ENCODE measurements at regions not wholly inside any gene's neighbourhood (a gene's known extent, or its start where the extent isn't known, plus 50 kb on each side); places are given as distances from the start of the nearest gene placed in this dataset.

GRCh38 chr13:39254601-39255000, 216.3 kb downstream of the NHLRC3 start:
- Mint-ChIP-seq H3K4me1 (ENCODE audit: low read depth) (peaks cover 10% of the 10 kb centered on the region), H3K36me3 (ENCODE audit: low read depth) (no peaks in the 10 kb centered on the region), H3K27ac (no peak overlapping the region), H3K27me3 (ENCODE audit: low read depth) (peaks cover 2% of the 10 kb centered on the region), H3K9me3 (no peaks in the 10 kb centered on the region), H3K4me3 (ENCODE audit: low read depth) (no peak overlapping the region)
- intact Hi-C loops (cut with micrococcal nuclease), result no loop called here
- DNase-seq (ENCODE audit: low spot score), result no peak

GRCh38 chr13:39257642-39258041, 219.4 kb downstream of the NHLRC3 start:
- intact Hi-C loops (cut with micrococcal nuclease), result loop anchor here (2.0 kb wide), 2 partner anchors 61 to 163 kb away; no protein-coding TSS in a partner anchor
- Mint-ChIP-seq H3K27ac (no peak overlapping the region), H3K4me1 (ENCODE audit: low read depth) (peaks cover 20% of the 10 kb centered on the region), H3K36me3 (ENCODE audit: low read depth) (no peaks in the 10 kb centered on the region), H3K9me3 (no peaks in the 10 kb centered on the region), H3K27me3 (ENCODE audit: low read depth) (no peaks in the 10 kb centered on the region), H3K4me3 (ENCODE audit: low read depth) (no peak overlapping the region)
- DNase-seq (ENCODE audit: low spot score), result no peak

GRCh38 chr13:39259371-39260140, 221.3 kb downstream of the NHLRC3 start:
- H3K9me3 Mint-ChIP-seq, result no peaks in the 10 kb centered on the region
- H3K27ac Mint-ChIP-seq, result peak overlapping the region; percentile 14
- no peak overlapping the region for H3K4me3 Mint-ChIP-seq (ENCODE audit: low read depth)
- intact Hi-C loops (cut with micrococcal nuclease), result loop anchor here (2.0 to 5.0 kb wide), 4 partner anchors 63 to 353 kb away; partner anchors contain the start of genes NHLRC3 and PROSER1
- no peak for DNase-seq (ENCODE audit: low spot score)
- no peaks in the 10 kb centered on the region for H3K36me3 Mint-ChIP-seq (ENCODE audit: low read depth)
- H3K4me1 Mint-ChIP-seq (ENCODE audit: low read depth), result peaks cover 20% of the 10 kb centered on the region
- peaks cover 3% of the 10 kb centered on the region for H3K27me3 Mint-ChIP-seq (ENCODE audit: low read depth)

GRCh38 chr13:39263033-39263432, 224.8 kb downstream of the NHLRC3 start:
- Mint-ChIP-seq H3K4me1 (ENCODE audit: low read depth) (peaks cover 18% of the 10 kb centered on the region), H3K9me3 (no peaks in the 10 kb centered on the region), H3K4me3 (ENCODE audit: low read depth) (no peak overlapping the region), H3K27ac (no peak overlapping the region), H3K27me3 (ENCODE audit: low read depth) (peaks cover 3% of the 10 kb centered on the region), H3K36me3 (ENCODE audit: low read depth) (no peaks in the 10 kb centered on the region)
- intact Hi-C loops (cut with micrococcal nuclease), result loop anchor here (1.0 to 5.0 kb wide), 4 partner anchors 118 to 349 kb away; partner anchors contain the start of genes NHLRC3 and PROSER1
- peak; percentile 17 for DNase-seq (ENCODE audit: low spot score)

- DNase-seq (ENCODE audit: low spot score), result no peak
- H3K4me1 Mint-ChIP-seq (ENCODE audit: low read depth), result peaks cover 18% of the 10 kb centered on the region
- H3K9me3 Mint-ChIP-seq, result no peaks in the 10 kb centered on the region
- H3K4me3 Mint-ChIP-seq (ENCODE audit: low read depth), result no peak overlapping the region
- H3K27ac Mint-ChIP-seq, result no peak overlapping the region
- H3K27me3 Mint-ChIP-seq (ENCODE audit: low read depth), result peaks cover 3% of the 10 kb centered on the region
- intact Hi-C loops (cut with micrococcal nuclease), result loop anchor here (1.0 to 5.0 kb wide), 4 partner anchors 119 to 349 kb away; partner anchors contain the start of genes NHLRC3 and PROSER1
- H3K36me3 Mint-ChIP-seq (ENCODE audit: low read depth), result no peaks in the 10 kb centered on the region
Observed at GRCh38 chr13:39263531-39263930, 225.3 kb downstream of the NHLRC3 start.

GRCh38 chr13:39266426-39266825, 228.2 kb downstream of the NHLRC3 start:
- no peaks in the 10 kb centered on the region for H3K4me1 Mint-ChIP-seq (ENCODE audit: low read depth)
- DNase-seq (ENCODE audit: low spot score), result no peak
- no peaks in the 10 kb centered on the region for H3K36me3 Mint-ChIP-seq (ENCODE audit: low read depth)
- no peaks in the 10 kb centered on the region for H3K9me3 Mint-ChIP-seq
- peaks cover 6% of the 10 kb centered on the region for H3K27me3 Mint-ChIP-seq (ENCODE audit: low read depth)
- intact Hi-C loops (cut with micrococcal nuclease), result no loop called here
- H3K27ac Mint-ChIP-seq, result no peak overlapping the region
- H3K4me3 Mint-ChIP-seq (ENCODE audit: low read depth), result no peak overlapping the region

- H3K27ac Mint-ChIP-seq, result no peak overlapping the region
- no peaks in the 10 kb centered on the region for H3K4me1 Mint-ChIP-seq (ENCODE audit: low read depth)
- peaks cover 5% of the 10 kb centered on the region for H3K27me3 Mint-ChIP-seq (ENCODE audit: low read depth)
- no peaks in the 10 kb centered on the region for H3K36me3 Mint-ChIP-seq (ENCODE audit: low read depth)
- H3K4me3 Mint-ChIP-seq (ENCODE audit: low read depth), result no peak overlapping the region
- no peak for DNase-seq (ENCODE audit: low spot score)
- intact Hi-C loops (cut with micrococcal nuclease), result no loop called here
- no peaks in the 10 kb centered on the region for H3K9me3 Mint-ChIP-seq
Observed at GRCh38 chr13:39268398-39268797, 230.1 kb downstream of the NHLRC3 start.

- H3K4me1 Mint-ChIP-seq (ENCODE audit: low read depth), result no peaks in the 10 kb centered on the region
- H3K36me3 Mint-ChIP-seq (ENCODE audit: low read depth), result no peaks in the 10 kb centered on the region
- H3K9me3 Mint-ChIP-seq, result no peaks in the 10 kb centered on the region
- DNase-seq (ENCODE audit: low spot score), result no peak
- H3K27ac Mint-ChIP-seq, result no peak overlapping the region
- H3K4me3 Mint-ChIP-seq (ENCODE audit: low read depth), result no peak overlapping the region
- intact Hi-C loops (cut with micrococcal nuclease), result no loop called here
- H3K27me3 Mint-ChIP-seq (ENCODE audit: low read depth), result peaks cover 5% of the 10 kb centered on the region
Observed at GRCh38 chr13:39269004-39269403, 230.7 kb downstream of the NHLRC3 start.

GRCh38 chr13:39269411-39269810, 231.2 kb downstream of the NHLRC3 start:
- intact Hi-C loops (cut with micrococcal nuclease), result no loop called here
- Mint-ChIP-seq H3K36me3 (ENCODE audit: low read depth) (no peaks in the 10 kb centered on the region), H3K27me3 (ENCODE audit: low read depth) (peaks cover 5% of the 10 kb centered on the region), H3K27ac (no peak overlapping the region), H3K4me1 (ENCODE audit: low read depth) (no peaks in the 10 kb centered on the region), H3K9me3 (no peaks in the 10 kb centered on the region), H3K4me3 (ENCODE audit: low read depth) (no peak overlapping the region)
- DNase-seq (ENCODE audit: low spot score), result no peak

- Mint-ChIP-seq H3K9me3 (no peaks in the 10 kb centered on the region), H3K27me3 (ENCODE audit: low read depth) (peaks cover 10% of the 10 kb centered on the region), H3K36me3 (ENCODE audit: low read depth) (no peaks in the 10 kb centered on the region), H3K4me1 (ENCODE audit: low read depth) (no peaks in the 10 kb centered on the region), H3K4me3 (ENCODE audit: low read depth) (no peak overlapping the region), H3K27ac (no peak overlapping the region)
- intact Hi-C loops (cut with micrococcal nuclease), result no loop called here
- no peak for DNase-seq (ENCODE audit: low spot score)
Observed at GRCh38 chr13:39272994-39273393, 234.7 kb downstream of the NHLRC3 start.

- no peaks in the 10 kb centered on the region for H3K4me1 Mint-ChIP-seq (ENCODE audit: low read depth)
- intact Hi-C loops (cut with micrococcal nuclease), result no loop called here
- no peak for DNase-seq (ENCODE audit: low spot score)
- H3K27me3 Mint-ChIP-seq (ENCODE audit: low read depth), result peaks cover 10% of the 10 kb centered on the region
- H3K27ac Mint-ChIP-seq, result no peak overlapping the region
- H3K4me3 Mint-ChIP-seq (ENCODE audit: low read depth), result no peak overlapping the region
- no peaks in the 10 kb centered on the region for H3K9me3 Mint-ChIP-seq
- no peaks in the 10 kb centered on the region for H3K36me3 Mint-ChIP-seq (ENCODE audit: low read depth)
Observed at GRCh38 chr13:39273953-39274738, 235.9 kb downstream of the NHLRC3 start.

- Mint-ChIP-seq H3K27ac (no peak overlapping the region), H3K36me3 (ENCODE audit: low read depth) (no peaks in the 10 kb centered on the region), H3K27me3 (ENCODE audit: low read depth) (peaks cover 9% of the 10 kb centered on the region), H3K4me1 (ENCODE audit: low read depth) (no peaks in the 10 kb centered on the region), H3K4me3 (ENCODE audit: low read depth) (no peak overlapping the region), H3K9me3 (no peaks in the 10 kb centered on the region)
- intact Hi-C loops (cut with micrococcal nuclease), result no loop called here
- DNase-seq (ENCODE audit: low spot score), result no peak
Observed at GRCh38 chr13:39274739-39275325, 236.6 kb downstream of the NHLRC3 start.

GRCh38 chr13:39279077-39279476, 240.8 kb downstream of the NHLRC3 start:
- peaks cover 19% of the 10 kb centered on the region for H3K27me3 Mint-ChIP-seq (ENCODE audit: low read depth)
- intact Hi-C loops (cut with micrococcal nuclease), result no loop called here
- H3K4me1 Mint-ChIP-seq (ENCODE audit: low read depth), result no peaks in the 10 kb centered on the region
- H3K27ac Mint-ChIP-seq, result no peak overlapping the region
- H3K9me3 Mint-ChIP-seq, result no peaks in the 10 kb centered on the region
- no peak overlapping the region for H3K4me3 Mint-ChIP-seq (ENCODE audit: low read depth)
- DNase-seq (ENCODE audit: low spot score), result no peak
- no peaks in the 10 kb centered on the region for H3K36me3 Mint-ChIP-seq (ENCODE audit: low read depth)

All from activated T-helper 2 cell treated with anti-CD3 and anti-CD28 coated beads, Interferon-gamma antibody, Interleukin-2, Interleukin-4, amounts not matched to agents 10 μg/mL and 5 μg/mL and 100 μg/mL, durations not matched to agents 14 hours and 24 hours and 36 hours (primary cell).